B cell (primary cell): ENCODE measurements at regions not wholly inside any gene's neighbourhood (a gene's known extent, or its start where the extent isn't known, plus 50 kb on each side); places are given as distances from the start of the nearest gene placed in this dataset.

Experiments
- EZH2 ChIP-seq: IDR thresholded peaks from 2 replicates; pipeline ENCODE4 v1.6.1; 2012; ENCODE audit warnings: borderline replicate concordance, low read depth, mild to moderate bottlenecking, moderate library complexity, low read length; ENCODE audit not compliant: insufficient read depth, poor library complexity, severe bottlenecking
- TF ChIP-seq, protein P1 (sequence below): fragments of 200-600 bp; IDR thresholded peaks from one replicate; pipeline ENCODE4 v1.8.0; 2022; ENCODE audit warnings: antibody characterized with exemption, mild to moderate bottlenecking

DNA sequence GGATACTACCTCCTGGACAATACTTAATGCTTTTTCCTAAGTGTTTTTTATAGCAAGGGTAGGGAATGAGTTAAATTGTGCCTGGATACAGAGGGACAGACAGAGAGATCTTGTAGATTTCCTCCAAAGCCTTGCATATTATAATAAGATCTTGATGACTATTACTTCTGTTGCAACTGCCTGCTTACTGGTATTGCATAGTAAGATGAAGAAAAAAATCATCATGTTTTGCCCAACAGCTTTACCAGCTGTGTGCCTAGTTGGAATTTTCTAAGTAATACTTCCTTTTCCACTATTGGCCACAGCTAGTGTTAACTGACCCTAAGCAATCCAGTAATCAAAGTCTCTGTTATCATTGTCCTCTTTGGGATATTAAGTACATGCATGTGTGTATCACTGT is 139.0 kb downstream of the DCK start:
- TF ChIP-seq, protein P1, sequence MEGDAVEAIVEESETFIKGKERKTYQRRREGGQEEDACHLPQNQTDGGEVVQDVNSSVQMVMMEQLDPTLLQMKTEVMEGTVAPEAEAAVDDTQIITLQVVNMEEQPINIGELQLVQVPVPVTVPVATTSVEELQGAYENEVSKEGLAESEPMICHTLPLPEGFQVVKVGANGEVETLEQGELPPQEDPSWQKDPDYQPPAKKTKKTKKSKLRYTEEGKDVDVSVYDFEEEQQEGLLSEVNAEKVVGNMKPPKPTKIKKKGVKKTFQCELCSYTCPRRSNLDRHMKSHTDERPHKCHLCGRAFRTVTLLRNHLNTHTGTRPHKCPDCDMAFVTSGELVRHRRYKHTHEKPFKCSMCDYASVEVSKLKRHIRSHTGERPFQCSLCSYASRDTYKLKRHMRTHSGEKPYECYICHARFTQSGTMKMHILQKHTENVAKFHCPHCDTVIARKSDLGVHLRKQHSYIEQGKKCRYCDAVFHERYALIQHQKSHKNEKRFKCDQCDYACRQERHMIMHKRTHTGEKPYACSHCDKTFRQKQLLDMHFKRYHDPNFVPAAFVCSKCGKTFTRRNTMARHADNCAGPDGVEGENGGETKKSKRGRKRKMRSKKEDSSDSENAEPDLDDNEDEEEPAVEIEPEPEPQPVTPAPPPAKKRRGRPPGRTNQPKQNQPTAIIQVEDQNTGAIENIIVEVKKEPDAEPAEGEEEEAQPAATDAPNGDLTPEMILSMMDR = no peak
- no peak for TF ChIP-seq EZH2
